Stimulated activated CD8-positive, alpha-beta memory T cell treated with anti-CD3 and anti-CD28 coated beads, Interleukin-2, amount 100 ng/mL, for 48 hours (primary cell): ENCODE measurements at regions not wholly inside any gene's neighbourhood (a gene's known extent, or its start where the extent isn't known, plus 50 kb on each side); places are given as distances from the start of the nearest gene placed in this dataset.

Experiments
- DNase-seq, 2 donors: peaks; one replicate each; pipeline ENCODE4 v3.0.0-alpha.2; 2020; ENCODE audit warnings: low read depth in 2 of 2

DNA sequence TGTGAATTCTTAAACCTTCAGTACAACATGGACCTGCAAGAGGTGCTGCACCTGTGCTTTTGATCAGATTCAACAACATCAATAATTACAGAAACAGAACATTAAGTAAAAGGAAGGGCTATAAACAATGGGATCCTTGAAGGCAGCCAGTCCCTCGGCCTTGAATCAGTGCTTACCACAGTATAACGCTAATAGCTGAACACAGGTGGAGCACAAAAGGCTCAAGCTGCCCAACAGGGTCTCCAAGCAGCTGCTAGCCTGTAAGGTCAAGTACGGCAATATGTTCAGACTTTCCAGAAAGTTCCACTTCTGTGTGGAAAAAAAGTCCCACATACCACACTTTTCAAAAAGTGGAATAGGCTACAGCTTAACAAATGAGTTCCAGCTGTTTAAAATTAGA lies 61.9 kb upstream of the ITGA1 start:
- no peak for DNase-seq

GRCh38 chr5:52727020-52727419 lies 60.7 kb upstream of the ITGA1 start:
- no peak for DNase-seq

DNA sequence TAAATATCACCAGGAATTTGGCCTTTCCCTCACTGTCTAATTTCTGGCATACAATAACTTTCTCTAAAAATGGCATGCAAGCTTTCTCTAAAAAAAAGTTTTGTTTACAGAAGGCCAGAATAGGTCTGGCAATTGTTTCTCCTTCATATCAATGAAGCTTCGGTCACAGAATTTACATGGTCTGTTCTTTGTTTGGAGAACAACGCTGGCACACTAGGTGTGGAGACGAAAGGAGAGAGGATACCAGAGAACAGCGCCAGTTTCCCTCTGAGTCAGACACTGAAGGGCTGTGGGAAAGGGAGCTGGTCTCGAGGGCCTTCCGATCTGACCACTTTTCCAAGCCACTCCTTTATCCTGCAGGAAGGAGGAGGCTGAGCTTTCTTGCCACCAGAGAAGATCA lies 60.1 kb upstream of the ITGA1 start:
- DNase-seq = no peak

DNA sequence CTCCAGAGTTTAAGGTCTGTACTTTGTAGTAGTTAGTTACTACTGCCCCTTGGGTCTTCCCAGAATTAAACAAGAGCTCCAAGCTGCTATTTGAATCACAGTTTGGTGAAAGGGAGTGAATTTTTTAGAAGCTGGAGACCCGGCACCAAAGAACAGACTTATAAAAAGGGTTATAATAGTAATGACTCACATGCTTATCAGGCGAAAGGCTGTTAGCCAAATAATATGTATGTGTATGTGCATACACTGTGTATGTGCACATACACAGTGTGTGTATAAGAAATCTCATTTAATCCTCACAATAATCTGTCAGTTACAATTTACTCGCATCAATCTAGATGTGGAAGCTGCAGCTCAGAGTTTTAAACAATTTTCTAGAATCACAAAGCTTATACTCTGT lies 59.5 kb upstream of the ITGA1 start:
- DNase-seq = no peak

DNA sequence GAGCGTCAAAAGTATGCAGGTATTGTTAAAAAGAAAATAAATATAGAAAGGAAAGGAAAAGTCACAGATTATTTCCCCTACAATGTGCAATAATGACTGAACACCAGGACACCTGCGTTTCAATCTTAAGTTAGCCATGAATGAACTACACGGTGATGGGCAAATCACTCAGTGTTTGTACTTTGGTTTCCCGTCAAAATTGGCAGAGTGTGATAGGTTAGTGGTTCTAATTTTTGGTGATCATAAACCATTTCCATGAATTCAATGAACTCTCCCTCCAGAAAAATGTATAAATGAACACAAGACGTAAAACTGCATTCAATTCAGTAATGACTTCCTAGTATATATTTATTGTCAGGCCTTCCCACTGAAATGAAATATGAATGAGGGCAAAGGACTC lies 59.0 kb upstream of the ITGA1 start:
- DNase-seq = no peak

DNA sequence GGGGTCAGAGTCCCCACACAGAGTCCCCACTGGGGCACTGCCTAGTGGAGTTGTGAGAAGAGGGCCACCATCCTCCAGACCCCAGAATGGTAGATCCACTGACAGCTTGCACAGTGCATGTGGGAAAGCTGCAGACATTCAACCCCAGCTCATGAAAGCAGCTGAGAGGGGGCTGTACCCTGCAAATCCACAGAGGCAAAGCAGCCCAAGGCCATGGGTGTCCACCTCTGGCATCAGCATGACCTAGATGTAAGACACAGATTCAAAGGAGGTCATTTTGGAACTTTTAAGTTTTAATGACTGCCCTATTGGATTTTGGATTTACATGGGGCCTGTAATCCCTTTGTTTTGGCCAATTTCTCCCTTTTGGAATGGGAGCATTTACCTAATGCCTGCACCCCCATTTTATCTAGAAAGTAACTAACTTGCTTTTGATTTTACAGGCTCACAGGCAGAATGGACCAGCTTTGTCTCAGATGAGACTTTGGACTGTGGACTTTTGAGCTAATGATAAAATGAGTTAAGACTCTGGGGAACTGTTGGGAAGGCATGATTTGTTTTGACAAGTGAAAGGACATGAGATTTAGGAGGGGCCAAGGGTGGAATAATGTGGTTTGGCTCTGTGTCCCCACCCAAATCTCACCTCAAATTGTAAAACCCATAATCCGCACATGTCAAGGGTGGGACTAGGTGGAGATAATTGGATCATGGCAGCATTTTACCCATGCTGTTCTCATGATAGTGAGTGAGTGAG lies 56.3 kb upstream of the ITGA1 start:
- no peak for DNase-seq

DNA sequence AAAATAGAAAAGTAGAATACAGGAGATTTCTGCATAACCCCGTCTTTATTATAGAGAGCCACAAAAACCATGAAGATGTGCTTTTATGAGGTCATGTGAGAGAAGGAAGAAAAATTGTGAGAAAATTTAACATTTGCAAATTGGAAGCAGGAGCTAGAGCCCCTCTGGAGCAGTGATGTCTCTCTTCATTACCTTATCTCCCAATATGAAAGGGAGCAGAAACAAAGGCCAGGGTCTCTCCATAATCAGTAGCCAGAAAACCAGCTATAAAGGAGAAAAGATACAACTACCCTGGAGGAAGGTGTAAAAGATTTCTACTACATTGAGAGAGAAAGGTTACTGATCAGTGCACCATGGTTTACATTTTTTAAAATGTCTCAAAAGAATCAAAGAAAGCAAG lies 53.2 kb upstream of the ITGA1 start:
- DNase-seq = no peak

DNA sequence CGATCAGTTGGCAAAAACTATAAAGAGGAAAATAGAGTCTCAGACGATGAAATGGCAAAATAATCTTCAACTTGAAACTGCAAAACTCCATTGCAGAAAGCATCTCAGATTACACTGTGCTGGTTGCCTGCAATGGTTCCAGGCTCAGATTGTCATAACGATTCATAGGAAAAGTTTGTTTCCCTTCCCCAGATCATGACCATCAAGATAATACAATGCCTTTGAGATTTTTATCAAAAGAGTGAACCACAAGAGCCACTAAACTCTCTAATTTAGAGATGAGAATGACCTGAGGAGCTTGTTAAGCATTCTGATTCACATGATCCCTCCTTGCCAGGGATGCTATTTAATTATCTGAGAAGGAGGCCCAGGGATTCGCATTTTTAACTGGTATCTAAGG lies 52.6 kb upstream of the ITGA1 start:
- no peak for DNase-seq
